NAMALWA (cell line): ENCODE measurements at regions not wholly inside any gene's neighbourhood (a gene's known extent, or its start where the extent isn't known, plus 50 kb on each side); places are given as distances from the start of the nearest gene placed in this dataset.
A peak's percentile ranks its signal among the peaks of the same experiment; 100 is the strongest.

Source experiments
- DNase-seq: peaks from one replicate; pipeline ENCODE4 v3.0.0-alpha.2; 2015; ENCODE audit warnings: low spot score

- no peak for DNase-seq
Observed at GRCh38 chr14:62015945-62016344, 253.7 kb downstream of the SNAPC1 start.

GRCh38 chr14:62017651-62018230 lies 255.5 kb downstream of the SNAPC1 start:
- no peak for DNase-seq

- DNase-seq = no peak
Observed at GRCh38 chr14:62018606-62019005, 256.4 kb downstream of the SNAPC1 start.

GRCh38 chr14:62027958-62028357 lies 265.7 kb downstream of the SNAPC1 start:
- no peak for DNase-seq

GRCh38 chr14:62029569-62029924 lies 267.3 kb downstream of the SNAPC1 start:
- no peak for DNase-seq

- no peak for DNase-seq
Observed at GRCh38 chr14:62030387-62030786, 268.2 kb downstream of the SNAPC1 start.

GRCh38 chr14:62031504-62031903 lies 269.3 kb downstream of the SNAPC1 start:
- no peak for DNase-seq

GRCh38 chr14:62053188-62053587 lies 291.0 kb downstream of the SNAPC1 start:
- DNase-seq = no peak

GRCh38 chr14:62056789-62057188 lies 294.6 kb downstream of the SNAPC1 start:
- DNase-seq = no peak

- no peak for DNase-seq
Observed at GRCh38 chr14:62062645-62063044, 300.4 kb downstream of the SNAPC1 start.

GRCh38 chr14:62064751-62065323 lies 302.6 kb downstream of the SNAPC1 start:
- DNase-seq = no peak

GRCh38 chr14:62066304-62066703 lies 304.1 kb downstream of the SNAPC1 start:
- DNase-seq = no peak

- DNase-seq = no peak
Observed at GRCh38 chr14:62071039-62071438, 308.8 kb downstream of the SNAPC1 start.

- no peak for DNase-seq
Observed at GRCh38 chr14:62076368-62076767, 314.1 kb downstream of the SNAPC1 start.

- no peak for DNase-seq
Observed at GRCh38 chr14:62076825-62077605, 314.8 kb downstream of the SNAPC1 start.

GRCh38 chr14:62077676-62078261 lies 315.5 kb downstream of the SNAPC1 start:
- peak; percentile 13 for DNase-seq

GRCh38 chr14:62079038-62079437 lies 316.8 kb downstream of the SNAPC1 start:
- peak; percentile 52 for DNase-seq

- peak; percentile 77 for DNase-seq
Observed at GRCh38 chr14:62081012-62081612, 318.9 kb downstream of the SNAPC1 start.

- peak; percentile 1 for DNase-seq
Observed at GRCh38 chr14:62081951-62082350, 319.7 kb downstream of the SNAPC1 start.

GRCh38 chr14:62082779-62083178 lies 320.6 kb downstream of the SNAPC1 start:
- DNase-seq = no peak

GRCh38 chr14:62084020-62084419 lies 321.8 kb downstream of the SNAPC1 start:
- DNase-seq = no peak

- no peak for DNase-seq
Observed at GRCh38 chr14:62087191-62087590, 325.0 kb downstream of the SNAPC1 start.

- no peak for DNase-seq
Observed at GRCh38 chr14:62093736-62094135, 331.5 kb downstream of the SNAPC1 start.
